NOMO-1 (cell line): ENCODE measurements at regions not wholly inside any gene's neighbourhood (a gene's known extent, or its start where the extent isn't known, plus 50 kb on each side); places are given as distances from the start of the nearest gene placed in this dataset.

ENCODE experiments used
- DNase-seq, 2 experiments: peaks; one replicate each; lab custom pipeline; 2025; ENCODE audit not compliant: unreplicated experiment in 2 of 2; lab: John Stamatoyannopoulos, UW

DNA sequence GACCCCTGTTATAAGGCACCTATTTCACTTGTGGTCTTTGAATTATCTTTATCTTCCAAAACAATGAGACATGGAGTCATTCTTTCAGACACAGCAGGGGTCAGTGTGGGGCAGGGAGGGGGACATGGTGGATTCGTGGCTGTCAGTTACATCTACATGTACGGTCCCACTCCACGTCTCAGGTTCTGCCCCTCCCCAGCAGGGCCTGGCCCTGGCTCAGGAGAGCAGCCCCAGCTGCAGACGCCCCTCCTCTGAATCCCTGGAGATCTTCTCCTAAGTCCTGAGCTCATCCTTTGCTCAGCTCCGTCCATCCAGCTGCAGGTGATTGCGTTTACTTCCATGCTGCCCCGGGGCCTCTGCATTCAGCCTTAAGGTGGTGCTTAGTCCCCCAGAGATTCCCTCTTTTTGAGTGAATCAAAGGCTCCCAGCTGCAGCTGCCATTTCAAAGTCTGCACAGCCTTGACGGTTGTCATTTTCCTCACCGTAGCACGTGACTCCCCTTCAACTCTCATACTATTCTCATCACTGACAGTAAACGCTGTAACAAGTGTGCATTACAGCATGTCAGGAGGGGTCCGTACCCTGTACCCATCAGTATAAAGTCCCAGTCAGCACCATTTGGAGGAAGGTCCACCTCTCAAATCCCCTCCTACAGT lies 113.4 kb upstream of the TCERG1L start:
- no peak for DNase-seq

DNA sequence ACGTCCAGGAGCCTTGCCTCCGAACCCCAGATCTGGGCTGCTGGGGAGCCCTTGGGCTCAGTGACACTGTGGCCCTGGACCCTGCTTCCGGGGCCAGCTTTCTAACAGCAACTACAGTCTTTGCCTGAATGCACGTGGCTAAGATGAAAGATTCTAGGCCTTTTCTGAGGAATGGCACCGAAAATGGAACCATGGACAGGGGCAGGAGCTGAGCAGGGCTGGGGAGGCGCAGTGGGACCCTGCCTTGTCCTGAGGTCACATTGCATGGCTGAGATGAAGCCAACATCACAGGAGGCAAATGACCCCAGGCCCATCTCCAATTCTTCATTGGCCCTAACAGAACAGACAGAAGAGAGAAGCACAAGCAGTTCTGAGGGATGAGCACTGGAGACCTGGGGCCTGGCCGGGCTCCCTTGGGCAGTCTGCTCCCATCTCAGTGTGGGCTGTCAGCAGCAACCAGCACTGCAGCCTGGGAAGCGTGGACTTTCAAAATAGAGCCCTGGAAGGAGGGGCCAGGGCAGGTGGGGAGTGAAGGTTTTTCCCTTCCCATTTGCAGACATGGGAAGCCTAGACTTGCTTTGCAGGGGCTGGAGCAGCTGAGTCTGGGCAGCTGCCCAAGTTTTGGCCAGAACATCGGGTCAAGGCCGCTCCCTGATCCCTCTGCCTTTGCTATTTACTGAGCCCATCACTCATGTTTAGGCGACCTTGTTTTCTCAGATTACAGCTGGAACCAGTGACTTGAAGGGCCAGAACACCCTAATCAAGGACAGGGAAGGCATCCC lies 114.4 kb upstream of the TCERG1L start:
- no peak for DNase-seq

DNA sequence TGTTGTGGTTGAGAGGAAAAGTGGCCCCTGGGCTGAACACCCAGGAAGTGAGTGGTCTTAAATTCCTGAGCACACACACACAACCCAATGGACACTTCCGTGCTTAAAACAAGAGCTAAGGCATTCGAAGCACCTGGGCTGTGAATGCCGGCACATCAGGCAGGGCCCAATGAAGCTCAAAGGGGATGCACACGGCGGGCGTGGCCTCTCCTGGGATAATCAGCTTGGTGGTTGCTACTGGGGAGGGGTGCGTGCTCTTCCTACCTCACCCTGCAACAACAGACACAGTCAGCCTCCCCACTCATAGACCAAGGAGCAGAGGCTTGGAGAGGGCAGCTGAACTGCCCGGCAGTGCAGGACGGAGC lies 115.0 kb upstream of the TCERG1L start:
- DNase-seq, result no peak

DNA sequence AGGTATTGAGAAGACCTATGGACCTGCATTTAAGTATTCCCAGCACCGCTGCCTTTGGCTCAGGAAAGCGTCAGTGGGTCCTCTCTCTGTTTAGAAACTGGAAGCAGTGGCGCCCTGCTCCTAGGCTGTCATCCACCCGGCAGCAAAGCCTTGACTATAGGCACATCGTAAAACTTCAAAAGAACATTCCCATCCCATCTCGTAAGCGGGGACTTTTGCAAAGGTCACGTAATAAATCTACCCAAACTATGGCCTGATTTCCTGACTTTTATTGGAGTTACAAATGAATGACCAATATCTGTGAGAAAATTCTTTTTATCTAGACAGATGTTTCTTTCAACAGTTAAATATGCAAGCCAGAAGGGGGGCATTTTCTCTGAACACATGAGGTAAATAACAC lies 115.8 kb upstream of the TCERG1L start:
- DNase-seq, result no peak

DNA sequence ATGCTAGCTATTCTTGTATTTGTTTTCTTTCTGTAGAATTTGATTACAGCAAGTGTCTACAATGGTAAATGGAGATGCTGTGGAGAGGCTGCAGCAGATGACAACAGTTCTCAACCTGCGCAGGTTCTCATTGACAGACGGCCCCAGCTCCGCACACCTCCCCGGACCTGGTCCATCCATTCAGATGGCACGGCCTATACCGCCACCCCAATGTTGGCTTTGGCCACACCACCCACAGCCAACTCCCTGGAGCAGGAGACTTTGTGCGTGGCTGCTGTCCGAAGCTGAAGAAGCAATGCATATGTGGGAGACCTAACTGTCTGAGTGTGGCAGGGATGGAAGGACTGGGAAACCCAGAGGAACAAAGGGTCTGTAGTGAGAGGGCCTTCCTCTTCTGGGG lies 116.4 kb upstream of the TCERG1L start:
- no peak for DNase-seq

DNA sequence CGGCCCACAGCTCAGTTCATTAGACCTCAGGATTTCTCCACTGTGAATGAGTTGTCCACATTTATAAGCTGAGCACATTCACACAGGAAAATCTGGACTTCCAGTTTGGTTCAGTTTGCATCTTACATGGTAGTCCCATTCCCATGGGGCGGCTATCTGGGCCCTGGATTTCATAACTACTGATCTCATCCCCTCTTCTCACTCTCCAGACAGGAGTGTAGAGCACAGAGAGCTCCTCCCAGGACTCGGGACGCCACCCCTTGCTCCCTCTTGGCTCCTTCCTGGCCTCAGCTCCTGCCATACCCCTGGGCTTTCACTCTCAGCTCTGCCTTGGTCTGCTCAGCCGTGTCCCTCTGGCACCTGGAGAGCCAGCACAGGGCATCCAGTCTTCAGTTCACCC lies 117.6 kb upstream of the TCERG1L start:
- no peak for DNase-seq

DNA sequence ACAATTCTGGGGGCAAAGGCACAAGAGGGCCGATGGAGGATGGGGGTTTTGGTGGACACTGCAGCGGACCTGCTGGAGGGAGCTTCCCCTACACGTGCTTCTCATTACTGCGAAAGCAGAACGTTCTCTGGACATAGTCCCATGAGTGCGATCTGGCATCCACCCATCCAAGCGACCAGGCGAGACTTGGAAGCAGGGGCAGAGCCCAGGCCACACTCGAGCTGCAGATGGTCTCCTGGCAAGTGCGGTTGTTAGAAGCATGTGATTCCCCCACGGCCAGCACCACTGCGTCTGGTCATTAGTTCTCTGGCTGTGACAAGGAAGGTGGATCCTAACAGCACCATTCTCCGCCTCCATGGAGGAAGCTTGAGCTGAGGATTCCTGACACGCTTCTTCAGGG lies 118.4 kb upstream of the TCERG1L start:
- no peak for DNase-seq

DNA sequence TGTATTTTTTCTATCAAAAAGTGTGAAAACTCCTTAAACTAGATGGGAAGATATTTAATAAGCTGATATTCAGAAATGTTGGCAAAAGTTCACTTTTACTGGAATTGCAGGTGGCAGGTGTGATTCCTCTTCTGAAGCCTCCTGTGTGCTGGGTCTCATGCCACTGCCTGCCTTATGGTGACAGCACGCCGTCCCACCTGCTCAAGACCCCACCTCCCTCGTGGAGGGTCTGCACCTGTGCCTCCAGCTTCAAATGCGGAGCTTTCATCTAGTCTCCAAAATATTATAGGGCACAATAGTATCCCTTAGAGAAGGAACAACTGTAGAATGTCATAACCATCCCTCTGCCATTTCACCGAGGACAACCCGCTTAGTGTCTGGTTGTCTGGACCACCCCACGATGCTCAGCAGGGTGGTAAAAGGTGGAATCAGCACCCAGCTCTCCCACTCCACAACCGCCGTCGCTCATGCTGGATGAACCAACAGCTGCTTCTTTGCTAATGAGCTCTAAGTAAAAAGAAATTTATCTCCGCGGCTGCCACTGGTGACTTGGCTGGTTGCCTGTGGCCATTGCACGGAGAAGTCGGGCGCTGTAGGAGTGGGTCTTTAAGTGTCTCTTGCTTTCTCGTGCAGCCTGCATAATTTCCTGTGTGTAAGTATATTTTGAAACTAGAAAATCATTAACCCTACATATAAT lies 119.3 kb upstream of the TCERG1L start:
- DNase-seq, result no peak

DNA sequence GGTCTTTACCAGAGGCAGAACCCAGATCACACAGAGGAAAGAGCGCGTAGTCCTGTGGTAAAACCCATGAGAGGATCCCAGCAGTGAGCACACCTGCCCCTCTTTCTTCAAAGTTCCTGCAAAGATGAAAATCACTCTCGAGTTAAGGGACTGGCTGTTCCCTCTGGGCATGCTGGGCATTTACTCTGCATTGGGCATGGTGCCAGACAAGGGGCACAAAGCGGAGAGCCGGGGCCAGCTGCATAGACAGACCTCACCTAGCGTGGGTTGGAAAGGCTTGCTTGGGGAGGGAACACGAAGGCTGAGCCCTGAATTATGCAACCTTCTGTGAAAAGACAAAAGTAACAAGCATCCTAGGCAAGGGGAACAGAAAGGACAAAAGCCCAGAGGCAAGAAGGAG lies 120.0 kb upstream of the TCERG1L start:
- no peak for DNase-seq

DNA sequence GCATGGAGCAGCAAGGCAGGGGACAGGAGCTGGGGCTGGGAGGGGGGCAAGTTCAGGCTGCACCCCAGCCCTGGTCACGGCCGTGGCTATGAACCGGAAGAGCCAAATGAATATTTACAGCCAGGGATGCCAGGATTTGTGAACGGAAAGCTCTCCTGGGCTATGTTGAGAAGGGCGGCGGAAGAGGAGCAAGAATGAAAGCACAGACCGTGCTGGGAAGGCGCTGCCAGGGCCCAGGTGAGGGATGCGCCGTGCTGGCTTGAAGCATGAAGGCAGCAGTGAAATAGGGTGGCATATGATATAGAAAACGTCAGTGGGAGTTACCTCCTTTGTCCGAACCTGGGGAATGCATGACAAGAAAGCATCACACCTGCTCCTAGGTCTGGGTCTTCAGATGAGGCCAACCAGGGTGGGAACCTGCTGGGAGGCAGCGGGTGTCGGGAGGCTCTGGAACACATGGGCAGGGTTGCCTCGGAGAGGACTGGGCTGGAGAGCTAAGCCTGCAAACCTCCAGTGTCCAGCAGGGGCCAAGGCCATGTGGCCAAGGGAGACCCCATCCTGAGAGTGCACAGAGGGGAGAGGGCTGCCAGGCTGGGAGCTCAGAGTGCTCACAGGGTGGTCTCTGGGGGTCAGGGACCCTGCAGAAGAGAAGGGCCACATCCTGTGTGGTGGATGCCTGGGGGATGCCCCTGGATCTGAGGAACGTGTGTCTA lies 120.6 kb upstream of the TCERG1L start:
- no peak for DNase-seq

DNA sequence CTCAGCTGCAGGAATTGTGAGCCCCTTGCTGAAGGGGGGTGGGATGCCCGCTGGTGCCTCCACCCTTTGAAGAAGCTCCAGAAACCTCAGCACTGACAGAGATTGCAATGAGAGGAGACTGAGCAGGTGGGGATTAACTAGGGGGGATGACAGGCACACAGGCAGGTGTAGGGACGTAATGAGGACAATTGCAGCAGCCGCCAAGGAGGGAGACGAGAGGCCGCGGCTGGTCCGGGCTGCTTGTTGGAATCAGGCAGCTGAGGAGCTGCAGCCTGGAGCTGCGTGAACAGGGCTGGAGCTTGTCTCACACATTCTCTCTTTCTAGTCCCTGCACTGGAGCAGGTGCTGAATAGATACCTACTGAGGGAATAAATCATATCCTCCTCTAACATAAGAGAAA lies 122.0 kb upstream of the TCERG1L start:
- no peak for DNase-seq

DNA sequence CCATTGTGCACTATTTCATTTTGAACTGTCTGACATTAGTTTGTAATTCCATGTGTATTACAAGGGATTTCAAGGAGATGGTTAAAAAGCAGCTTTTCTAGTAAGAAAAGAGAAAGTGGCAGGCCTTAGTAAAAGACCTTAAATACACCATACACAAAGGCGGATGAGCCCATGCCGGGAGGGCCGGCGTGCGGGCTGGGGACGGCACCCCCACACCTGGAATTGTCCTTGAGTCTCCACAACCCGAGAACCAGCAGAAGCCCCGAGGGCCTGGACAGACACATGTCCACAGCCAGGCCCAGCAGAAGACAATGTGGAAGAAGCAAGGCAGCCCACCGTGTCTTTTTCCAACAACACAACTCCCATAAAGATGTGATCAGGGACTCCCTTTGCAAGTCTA lies 123.7 kb upstream of the TCERG1L start:
- no peak for DNase-seq

DNA sequence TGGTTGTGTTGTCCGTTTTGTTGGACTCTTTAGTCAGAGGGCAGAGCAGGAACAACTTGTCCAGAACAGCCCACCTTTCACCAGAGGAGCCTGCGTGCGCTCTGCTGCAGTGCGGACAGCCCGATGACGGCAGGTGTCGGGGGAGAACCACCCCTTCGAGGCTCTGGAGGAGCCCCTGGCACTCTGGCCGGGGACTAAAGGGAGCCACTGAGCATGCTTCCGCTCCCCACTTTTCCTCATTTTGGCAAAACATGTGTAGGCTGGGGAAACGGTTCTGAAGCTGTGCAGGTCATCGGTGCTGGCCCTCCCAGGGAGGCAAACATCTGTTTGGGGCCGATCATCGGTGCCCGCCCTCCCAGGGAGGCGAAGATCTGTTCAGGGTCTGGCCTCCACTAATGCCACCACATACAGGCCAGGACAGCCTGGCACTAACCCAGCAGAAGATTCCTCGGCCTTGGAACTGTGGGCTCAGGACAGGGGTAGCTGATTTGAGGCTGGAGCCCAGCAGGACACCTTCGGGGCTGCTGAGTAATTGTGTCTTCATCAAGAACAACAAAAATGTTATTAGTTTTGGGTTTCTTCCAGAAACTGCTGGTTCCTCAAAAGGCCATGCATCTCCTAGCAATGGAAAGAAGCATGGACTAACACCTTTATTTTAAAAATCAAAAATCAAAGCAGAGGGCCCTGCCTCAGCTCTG lies 124.4 kb upstream of the TCERG1L start:
- no peak for DNase-seq

DNA sequence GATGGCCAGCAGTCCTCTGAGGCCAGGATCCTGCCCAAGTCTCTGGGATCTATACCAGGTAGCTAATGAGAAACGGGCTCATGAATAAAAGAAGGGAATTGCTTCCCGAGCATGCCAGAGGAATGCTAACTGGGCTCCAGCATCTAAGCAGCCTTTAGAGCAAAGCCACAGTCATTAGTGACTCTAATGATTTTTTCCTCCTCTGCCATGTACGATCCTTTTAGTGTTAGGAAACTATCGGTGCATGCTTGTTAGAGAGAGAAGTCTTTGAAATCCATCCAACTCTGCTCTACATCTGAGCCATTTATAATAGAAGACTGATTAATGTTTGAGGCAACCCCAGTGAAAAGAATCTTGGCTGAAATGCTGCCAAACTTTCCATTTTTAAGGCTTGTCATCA lies 124.9 kb upstream of the TCERG1L start:
- no peak for DNase-seq

DNA sequence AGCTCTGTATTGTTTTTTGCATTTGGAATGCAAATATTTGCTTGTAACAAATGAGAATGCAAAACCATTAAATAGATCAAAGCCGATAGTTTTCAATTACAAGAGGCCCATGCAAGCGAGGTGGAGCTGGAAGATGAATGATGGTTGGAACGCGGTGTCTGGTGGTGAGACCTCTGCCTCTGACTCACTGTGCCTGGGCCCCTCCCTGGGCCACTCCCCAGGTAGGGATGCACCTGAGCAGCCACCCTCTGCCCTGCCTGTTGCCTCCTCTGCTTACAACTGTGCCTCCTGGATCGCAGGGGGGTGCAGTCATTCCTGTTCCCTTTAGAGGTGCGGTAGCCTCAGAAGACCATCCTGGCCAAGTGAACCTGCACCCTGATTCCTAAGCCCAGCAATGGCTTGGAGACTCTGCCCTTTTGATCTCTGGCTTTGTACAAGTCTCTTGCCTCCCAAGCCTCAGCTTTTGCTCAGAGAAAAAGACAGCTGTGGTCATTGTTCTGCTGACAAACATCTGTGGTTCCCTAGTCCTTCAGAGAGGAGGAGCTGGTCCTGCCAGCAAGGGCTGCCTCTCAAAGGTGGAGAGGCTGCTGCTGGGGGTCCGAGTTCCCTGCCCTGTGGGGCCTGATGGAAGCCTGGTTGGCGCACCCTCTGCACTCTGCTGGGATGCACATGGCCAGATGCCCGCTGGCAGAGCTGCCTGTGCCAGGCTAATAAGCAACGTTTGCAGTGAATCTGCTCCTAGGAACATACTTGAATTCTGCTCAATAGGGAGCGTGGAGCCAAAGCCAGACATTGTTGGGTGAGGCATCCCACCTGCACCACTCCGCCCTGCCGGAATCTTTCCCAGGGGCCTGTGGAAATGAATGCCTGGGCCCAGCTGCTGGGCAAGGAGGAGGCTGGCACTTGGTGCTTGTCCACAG lies 126.3 kb upstream of the TCERG1L start:
- no peak for DNase-seq

DNA sequence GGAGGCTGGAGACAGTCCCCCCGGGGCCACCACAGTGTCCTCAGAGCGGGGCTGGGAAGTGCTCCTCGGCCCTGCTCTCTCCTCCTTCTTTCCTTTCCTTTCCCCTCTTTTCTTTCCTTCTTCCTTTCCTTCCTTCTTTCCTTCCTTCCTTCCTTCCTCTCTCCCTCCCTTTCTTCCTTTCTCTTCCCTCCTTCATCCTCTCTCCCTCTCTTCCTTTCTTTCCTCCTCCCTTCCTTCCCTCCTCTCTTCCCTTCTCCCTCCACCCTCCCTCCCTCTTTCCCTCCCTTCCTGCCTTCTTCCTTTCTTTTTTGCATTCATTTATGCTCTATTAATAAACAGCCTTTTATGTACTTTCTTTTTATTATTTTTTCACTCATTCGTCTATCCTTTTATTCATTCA lies 127.1 kb upstream of the TCERG1L start:
- no peak for DNase-seq

DNA sequence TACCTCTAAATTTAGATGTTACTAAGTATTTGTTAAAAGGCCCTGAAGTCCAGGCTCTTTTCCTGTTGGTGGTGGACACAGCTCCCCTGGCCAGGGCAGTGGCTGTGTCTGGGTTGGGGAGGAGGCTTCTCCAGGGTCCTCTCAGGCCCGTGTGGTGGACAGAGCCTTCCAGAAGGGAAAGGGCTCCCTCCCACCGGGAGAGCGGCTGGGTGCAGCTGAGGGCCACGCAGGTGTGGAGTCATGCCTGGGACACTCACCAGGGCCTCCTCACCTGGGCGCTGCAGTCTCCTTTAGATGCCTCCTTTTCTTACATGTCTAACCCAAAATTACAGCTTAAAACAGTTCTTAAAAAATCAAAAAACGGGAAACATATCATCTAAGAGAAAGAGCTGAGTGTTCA lies 128.2 kb upstream of the TCERG1L start:
- DNase-seq, result no peak

DNA sequence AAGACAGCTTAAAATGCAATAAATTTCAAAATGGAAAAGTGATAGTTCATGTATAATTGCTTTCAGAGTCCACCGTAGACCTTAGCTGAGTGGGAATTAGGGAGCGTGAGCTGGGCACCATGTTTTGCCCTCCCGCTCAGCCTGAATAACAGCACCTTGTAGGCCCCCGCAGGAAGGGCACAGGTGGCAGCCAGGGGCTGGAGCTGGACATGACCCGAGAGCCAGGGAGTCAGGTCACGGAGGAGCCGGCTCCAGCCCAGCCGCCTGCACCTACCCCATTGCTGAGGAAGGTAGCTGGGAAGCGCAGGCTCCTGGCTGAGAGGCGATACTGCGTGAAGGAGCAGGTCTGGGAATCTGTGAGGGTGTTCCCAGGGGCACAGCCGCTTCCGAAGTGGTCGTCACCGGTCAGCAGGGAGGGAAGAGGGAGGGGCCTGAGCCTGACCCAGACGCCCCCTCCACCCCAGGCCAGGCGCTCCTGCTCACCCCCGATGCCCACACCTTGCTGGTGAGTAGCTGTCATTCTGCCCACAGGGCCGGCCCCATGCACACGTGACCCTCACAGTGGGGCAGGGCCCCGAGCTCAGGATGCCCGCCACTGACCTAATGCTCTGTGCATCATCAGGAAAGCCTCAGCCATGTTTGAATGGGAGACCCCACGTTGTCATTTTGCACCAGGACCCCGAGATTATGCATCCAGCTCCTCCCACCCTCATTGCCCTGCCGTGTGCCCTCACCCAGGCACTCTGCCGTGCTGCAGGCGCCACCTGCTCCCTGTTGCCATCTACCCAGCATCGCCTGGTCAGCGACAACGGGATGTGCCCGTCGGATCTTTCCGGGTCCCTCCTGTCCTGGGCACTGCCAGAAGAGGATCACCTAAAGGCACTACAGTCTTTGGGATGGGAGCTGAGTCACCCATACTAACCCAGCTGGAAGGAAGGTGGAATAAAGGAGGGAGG lies 129.2 kb upstream of the TCERG1L start:
- DNase-seq, result no peak

DNA sequence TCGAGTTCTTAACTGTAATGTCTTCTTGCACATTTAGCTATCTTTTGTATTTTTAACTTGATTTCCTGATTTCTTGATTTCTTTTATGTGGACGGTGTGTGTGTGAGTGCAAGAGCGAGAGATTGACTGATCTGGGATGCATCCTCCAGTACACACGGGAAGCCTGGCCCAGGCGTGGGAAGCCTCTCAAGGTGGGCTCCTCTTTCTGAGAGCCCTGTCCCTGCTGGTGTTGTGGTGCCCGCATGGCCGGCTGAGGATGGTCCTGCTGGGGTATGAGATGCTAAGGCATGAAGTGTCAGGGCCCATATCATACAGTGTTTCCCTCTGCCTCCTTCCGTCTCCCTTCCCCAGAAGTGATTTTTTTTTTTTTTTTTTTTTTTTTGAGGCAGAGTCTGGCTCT lies 130.8 kb upstream of the TCERG1L start:
- DNase-seq, result no peak
